ENCODE measurements at regions not wholly inside any gene's neighbourhood (a gene's known extent, or its start where the extent isn't known, plus 50 kb on each side); places are given as distances from the start of the nearest gene placed in this dataset.
"Not testable (repeated sequence)": the region's sequence is repeated elsewhere in the genome, so short reads cannot be mapped to it uniquely, and the experiment has no call there.

GRCh38 chr10:36555036-36555435 lies 570.4 kb upstream of the ANKRD30A start:
- no peaks in the 10 kb centered on the region for H3K36me3 ChIP-seq (replicated peaks)
- no peaks in the 10 kb centered on the region for H3K27me3 ChIP-seq (ENCODE audit: low read depth)
- no peak overlapping the region for H3K4me3 ChIP-seq
- no peaks in the 10 kb centered on the region for H3K4me1 ChIP-seq
- DNase-seq (ENCODE audit: low spot score in 2 of 2): no peak
- in situ Hi-C loops (cut with MboI; ENCODE audit: low sequenced_read_pairs): no loop called here
- no peaks in the 10 kb centered on the region for H3K9me3 ChIP-seq

GRCh38 chr10:36547965-36548364 lies 577.4 kb upstream of the ANKRD30A start:
- Histone ChIP-seq H3K36me3 (replicated peaks) (no peaks in the 10 kb centered on the region), H3K4me1 (no peaks in the 10 kb centered on the region), H3K27me3 (ENCODE audit: low read depth) (no peaks in the 10 kb centered on the region), H3K4me3 (no peak overlapping the region), H3K9me3 (no peaks in the 10 kb centered on the region)
- DNase-seq (ENCODE audit: low spot score in 2 of 2): no peak
- in situ Hi-C loops (cut with MboI; ENCODE audit: low sequenced_read_pairs): no loop called here

DNA sequence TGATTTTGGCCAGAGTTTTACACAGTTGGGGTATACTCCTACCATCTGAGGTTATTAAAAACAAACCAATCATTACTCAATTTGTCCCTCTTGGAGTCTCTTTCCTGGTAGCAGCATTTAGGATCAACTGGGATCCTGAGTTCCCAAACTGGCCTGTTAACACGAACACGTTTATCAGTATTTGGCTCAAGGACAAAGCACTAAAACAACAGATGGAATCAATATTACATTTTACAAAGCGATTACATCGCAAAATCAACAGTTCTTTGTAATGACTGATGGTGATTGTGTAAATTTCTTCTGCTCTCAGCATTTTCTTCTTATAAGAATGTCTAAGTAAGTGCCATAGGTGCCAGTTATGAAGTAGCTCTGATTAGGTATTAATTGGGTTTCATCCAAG lies 582.9 kb upstream of the ANKRD30A start:
- Histone ChIP-seq H3K36me3 (replicated peaks) (no peaks in the 10 kb centered on the region), H3K4me3 (no peak overlapping the region), H3K4me1 (no peaks in the 10 kb centered on the region), H3K27me3 (ENCODE audit: low read depth) (no peaks in the 10 kb centered on the region), H3K9me3 (no peaks in the 10 kb centered on the region)
- in situ Hi-C loops (cut with MboI; ENCODE audit: low sequenced_read_pairs): no loop called here
- DNase-seq (ENCODE audit: low spot score in 2 of 2): no peak

DNA sequence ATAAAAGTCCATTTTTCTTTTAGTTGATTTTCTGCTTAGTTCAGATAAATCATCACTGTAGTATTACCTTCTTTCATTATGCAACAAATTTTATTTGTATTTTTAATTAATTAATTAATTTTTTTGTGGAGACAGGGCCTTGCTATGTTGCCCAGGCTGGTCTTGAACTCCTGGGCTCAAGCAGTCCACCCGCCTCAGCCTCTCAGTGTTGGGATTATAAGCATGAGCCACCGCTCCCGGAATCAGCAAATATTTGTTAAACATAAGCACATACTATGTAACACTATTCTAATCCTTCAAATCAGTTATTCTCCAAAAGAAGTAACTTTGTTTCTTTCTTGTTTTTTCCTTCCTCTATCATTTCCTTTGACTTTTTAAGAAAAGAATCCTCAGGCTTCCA lies 584.8 kb upstream of the ANKRD30A start:
- no peaks in the 10 kb centered on the region for H3K4me1 ChIP-seq
- no peak overlapping the region for H3K4me3 ChIP-seq
- DNase-seq (ENCODE audit: low spot score in 2 of 2): no peak
- H3K27me3 ChIP-seq (ENCODE audit: low read depth): no peaks in the 10 kb centered on the region
- no peaks in the 10 kb centered on the region for H3K36me3 ChIP-seq (replicated peaks)
- H3K9me3 ChIP-seq: no peaks in the 10 kb centered on the region
- in situ Hi-C loops (cut with MboI; ENCODE audit: low sequenced_read_pairs): no loop called here

DNA sequence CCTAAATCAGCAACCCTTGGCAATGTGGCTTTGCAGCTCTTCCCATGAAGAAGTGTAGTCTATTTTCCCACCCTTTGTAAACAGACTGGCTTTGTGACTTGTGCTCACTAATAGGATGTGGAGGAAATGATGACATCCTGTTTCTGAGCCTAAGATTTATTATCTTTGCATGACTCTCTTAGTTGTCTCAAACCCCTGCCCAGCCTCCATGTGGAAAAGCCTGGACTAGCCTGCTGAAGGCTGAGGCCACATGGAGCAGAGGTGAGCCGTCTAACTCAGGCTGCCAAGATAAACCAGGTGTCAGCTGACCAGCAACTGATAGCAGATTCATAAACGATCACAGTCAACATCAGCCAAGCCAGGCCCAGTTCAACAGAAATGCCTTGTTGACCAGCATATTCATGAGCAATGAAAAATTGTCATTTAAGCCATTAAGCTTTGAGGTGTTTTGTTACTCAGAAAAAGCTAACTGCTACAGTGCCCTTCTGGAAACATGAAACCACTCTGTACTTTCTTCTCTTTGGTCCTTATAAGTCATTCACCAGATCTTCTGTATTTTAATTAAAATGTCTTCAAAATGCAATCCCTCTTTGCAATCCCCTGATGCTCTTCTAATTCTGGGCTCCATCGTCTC lies 586.3 kb upstream of the ANKRD30A start:
- DNase-seq (ENCODE audit: low spot score in 2 of 2): no peak
- H3K27me3 ChIP-seq (ENCODE audit: low read depth): no peaks in the 10 kb centered on the region
- in situ Hi-C loops (cut with MboI; ENCODE audit: low sequenced_read_pairs): no loop called here
- H3K9me3 ChIP-seq: no peaks in the 10 kb centered on the region
- no peaks in the 10 kb centered on the region for H3K4me1 ChIP-seq
- H3K36me3 ChIP-seq (replicated peaks): no peaks in the 10 kb centered on the region
- no peak overlapping the region for H3K4me3 ChIP-seq

DNA sequence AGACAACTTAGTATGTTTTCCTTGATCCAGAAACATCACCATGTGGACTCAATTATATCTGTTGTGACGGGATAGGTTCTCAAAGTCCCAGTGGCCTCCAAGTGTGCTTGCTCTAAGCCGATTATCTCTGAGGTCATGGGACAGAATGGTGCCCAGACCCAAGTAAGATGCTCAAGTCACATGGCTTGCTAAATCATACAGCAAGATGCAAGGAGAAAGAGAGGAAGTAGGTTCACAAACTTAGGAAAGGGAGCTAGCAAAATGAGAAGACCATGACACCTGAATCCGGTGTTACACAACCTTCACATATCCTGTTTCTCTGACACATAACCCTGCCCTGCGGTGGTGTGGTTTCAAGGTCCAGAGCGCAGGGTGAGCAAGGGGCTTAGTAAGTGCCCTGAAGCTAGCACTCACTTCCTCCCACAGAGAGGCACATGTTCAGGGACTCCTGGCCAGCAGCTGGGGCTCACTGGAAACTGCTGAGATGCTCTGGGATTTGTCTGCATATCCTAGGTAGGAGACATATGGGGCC lies 590.9 kb upstream of the ANKRD30A start:
- H3K27me3 ChIP-seq (ENCODE audit: low read depth): no peaks in the 10 kb centered on the region

GRCh38 chr10:36533861-36534260 lies 591.5 kb upstream of the ANKRD30A start:
- Histone ChIP-seq H3K27me3 (ENCODE audit: low read depth) (no peaks in the 10 kb centered on the region), H3K4me3 (no peak overlapping the region), H3K36me3 (replicated peaks) (no peaks in the 10 kb centered on the region), H3K9me3 (no peaks in the 10 kb centered on the region; the same call in 1 of the 2 replicates), H3K4me1 (no peaks in the 10 kb centered on the region)
- in situ Hi-C loops (cut with MboI; ENCODE audit: low sequenced_read_pairs): no loop called here
- no peak for DNase-seq (ENCODE audit: low spot score in 2 of 2)

More for the DNA sequence above, 590.9 kb upstream of the ANKRD30A start:
- Histone ChIP-seq H3K4me3 (no peak overlapping the region), H3K9me3 (no peaks in the 10 kb centered on the region; the same call in 1 of the 2 replicates), H3K4me1 (no peaks in the 10 kb centered on the region), H3K36me3 (replicated peaks) (no peaks in the 10 kb centered on the region)
- DNase-seq (ENCODE audit: low spot score in 2 of 2): no peak
- in situ Hi-C loops (cut with MboI; ENCODE audit: low sequenced_read_pairs): no loop called here

GRCh38 chr10:36533316-36533715 lies 592.1 kb upstream of the ANKRD30A start:
- no peaks in the 10 kb centered on the region; the same call in none of the 2 replicates for H3K9me3 ChIP-seq
- in situ Hi-C loops (cut with MboI; ENCODE audit: low sequenced_read_pairs): no loop called here
- DNase-seq (ENCODE audit: low spot score in 2 of 2): no peak
- H3K4me1 ChIP-seq: no peaks in the 10 kb centered on the region
- no peaks in the 10 kb centered on the region for H3K27me3 ChIP-seq (ENCODE audit: low read depth)
- H3K4me3 ChIP-seq: no peak overlapping the region
- no peaks in the 10 kb centered on the region for H3K36me3 ChIP-seq (replicated peaks)

DNA sequence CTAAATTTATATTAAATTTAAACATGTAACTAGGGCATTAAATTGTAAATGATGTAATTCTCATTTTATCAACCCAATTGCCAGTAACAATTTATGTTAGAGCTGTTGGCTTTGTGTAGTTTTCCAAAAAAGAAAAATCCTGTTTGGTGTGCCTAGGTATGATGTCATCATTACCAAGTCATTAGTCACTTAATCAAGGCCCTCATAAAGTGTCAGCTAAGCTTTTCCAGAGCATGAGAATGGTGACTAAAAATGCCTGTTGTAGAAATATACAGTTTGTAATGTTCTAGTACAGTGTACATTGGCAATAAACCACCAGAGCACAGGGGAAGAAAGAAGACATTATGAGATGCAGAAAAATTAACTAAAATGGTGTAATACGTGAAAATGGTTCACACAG lies 593.8 kb upstream of the ANKRD30A start:
- no peaks in the 10 kb centered on the region for H3K27me3 ChIP-seq (ENCODE audit: low read depth)
- no peak for DNase-seq (ENCODE audit: low spot score in 2 of 2)
- no peaks in the 10 kb centered on the region; the same call in none of the 2 replicates for H3K9me3 ChIP-seq
- H3K4me1 ChIP-seq: no peaks in the 10 kb centered on the region
- H3K4me3 ChIP-seq: no peak overlapping the region
- no peaks in the 10 kb centered on the region for H3K36me3 ChIP-seq (replicated peaks)
- in situ Hi-C loops (cut with MboI; ENCODE audit: low sequenced_read_pairs): no loop called here

- H3K4me1 ChIP-seq: no peaks in the 10 kb centered on the region
- no peaks in the 10 kb centered on the region for H3K36me3 ChIP-seq (replicated peaks)
- in situ Hi-C loops (cut with MboI; ENCODE audit: low sequenced_read_pairs): no loop called here
- H3K4me3 ChIP-seq: no peak overlapping the region
- no peaks in the 10 kb centered on the region; the same call in none of the 2 replicates for H3K9me3 ChIP-seq
- DNase-seq (ENCODE audit: low spot score in 2 of 2): no peak
- no peaks in the 10 kb centered on the region for H3K27me3 ChIP-seq (ENCODE audit: low read depth)
Observed at GRCh38 chr10:36526033-36526432, 599.4 kb upstream of the ANKRD30A start.

- H3K4me1 ChIP-seq; H3K9me3 ChIP-seq; DNase-seq (ENCODE audit: low spot score in 2 of 2); H3K4me3 ChIP-seq; in situ Hi-C loops (cut with MboI; ENCODE audit: low sequenced_read_pairs); H3K36me3 ChIP-seq (replicated peaks); H3K27me3 ChIP-seq (ENCODE audit: low read depth): not testable (repeated sequence)
Observed at GRCh38 chr10:36524126-36524525, 601.3 kb upstream of the ANKRD30A start.

GRCh38 chr10:36519909-36520308 lies 605.5 kb upstream of the ANKRD30A start:
- H3K27me3 ChIP-seq (ENCODE audit: low read depth): no peaks in the 10 kb centered on the region
- no peaks in the 10 kb centered on the region for H3K9me3 ChIP-seq
- in situ Hi-C loops (cut with MboI; ENCODE audit: low sequenced_read_pairs): no loop called here
- DNase-seq (ENCODE audit: low spot score in 2 of 2): no peak
- H3K36me3 ChIP-seq (replicated peaks): no peaks in the 10 kb centered on the region
- H3K4me3 ChIP-seq: no peak overlapping the region
- no peaks in the 10 kb centered on the region for H3K4me1 ChIP-seq

- H3K27me3 ChIP-seq (ENCODE audit: low read depth): no peaks in the 10 kb centered on the region
- no peaks in the 10 kb centered on the region for H3K9me3 ChIP-seq
- H3K4me1 ChIP-seq: no peaks in the 10 kb centered on the region
- H3K4me3 ChIP-seq: no peak overlapping the region
- in situ Hi-C loops (cut with MboI; ENCODE audit: low sequenced_read_pairs): no loop called here
- H3K36me3 ChIP-seq (replicated peaks): no peaks in the 10 kb centered on the region
- no peak for DNase-seq (ENCODE audit: low spot score in 2 of 2)
Observed at GRCh38 chr10:36516281-36516680, 609.1 kb upstream of the ANKRD30A start.

DNA sequence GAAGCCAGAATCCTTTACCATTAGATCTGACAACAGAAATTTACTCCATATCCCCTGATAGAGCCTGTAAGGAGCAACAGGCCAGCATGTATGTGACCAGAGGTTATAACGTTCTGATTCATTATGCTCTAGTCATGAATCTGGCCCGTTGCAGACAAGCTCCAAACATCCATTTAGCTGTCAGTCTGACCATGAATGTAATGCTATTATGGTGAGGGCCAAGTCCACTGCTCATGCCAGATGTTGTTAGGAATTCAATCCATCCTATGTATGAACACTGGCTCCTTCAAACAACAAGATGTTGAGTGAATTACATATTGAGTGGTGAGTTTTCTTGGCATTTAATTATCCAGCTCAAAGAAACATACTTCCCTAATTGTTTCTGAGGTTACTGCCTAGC lies 610.1 kb upstream of the ANKRD30A start:
- Histone ChIP-seq H3K27me3 (ENCODE audit: low read depth) (no peaks in the 10 kb centered on the region), H3K4me3 (no peak overlapping the region), H3K9me3 (no peaks in the 10 kb centered on the region), H3K36me3 (replicated peaks) (no peaks in the 10 kb centered on the region), H3K4me1 (no peaks in the 10 kb centered on the region)
- in situ Hi-C loops (cut with MboI; ENCODE audit: low sequenced_read_pairs): no loop called here
- DNase-seq (ENCODE audit: low spot score in 2 of 2): no peak

DNA sequence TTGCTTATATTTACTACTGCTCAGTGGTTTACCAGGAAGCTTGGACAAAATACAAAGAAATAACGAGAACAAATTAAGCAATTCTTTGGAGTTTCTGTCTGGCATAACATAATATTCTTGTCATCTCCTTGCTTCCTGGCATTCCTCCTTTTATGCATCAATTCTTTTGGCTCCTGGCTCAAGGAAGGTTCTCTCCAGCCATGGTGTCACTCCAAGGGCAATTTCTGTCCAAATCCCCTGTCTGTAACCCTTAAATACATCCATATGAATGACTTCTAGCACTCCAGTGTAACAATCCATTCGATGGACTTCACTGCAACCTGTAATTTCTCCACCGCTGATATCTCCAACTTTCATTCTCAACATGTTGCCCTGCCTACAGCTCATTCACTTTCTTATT lies 617.7 kb upstream of the ANKRD30A start:
- no peaks in the 10 kb centered on the region for H3K4me1 ChIP-seq
- no peak overlapping the region for H3K4me3 ChIP-seq
- H3K9me3 ChIP-seq: no peaks in the 10 kb centered on the region
- DNase-seq (ENCODE audit: low spot score in 2 of 2): no peak
- in situ Hi-C loops (cut with MboI; ENCODE audit: low sequenced_read_pairs): no loop called here
- no peaks in the 10 kb centered on the region for H3K27me3 ChIP-seq (ENCODE audit: low read depth)
- H3K36me3 ChIP-seq (replicated peaks): no peaks in the 10 kb centered on the region

Data from HAP-1 (cell line).